A673 (cell line): ENCODE measurements at regions not wholly inside any gene's neighbourhood (a gene's known extent, or its start where the extent isn't known, plus 50 kb on each side); places are given as distances from the start of the nearest gene placed in this dataset.

ENCODE experiments used
- BruUV-seq: library from RNA; stranded (reverse); fragments of 400-500 nt; replicated peaks from 2 replicates; lab custom pipeline; 2021; lab: Mats Ljungman, UMichigan
- CTCF ChIA-PET: fragments of 300-600 bp; sonication (Branson Sonifier 250); formaldehyde crosslinking; loops from one replicate; lab custom pipeline; 2022; ENCODE audit warnings: antibody characterized with exemption; lab: Charles Lee
- POLR2A ChIA-PET: fragments of 300-600 bp; sonication (Branson Sonifier 250); formaldehyde crosslinking; loops from one replicate; lab custom pipeline; 2022; ENCODE audit warnings: antibody characterized with exemption; ENCODE audit not compliant: low non-redundant PET; lab: Charles Lee
- DNase-seq: peaks from one replicate; pipeline ENCODE4 v3.0.0-alpha.2; 2015; ENCODE audit warnings: low spot score
- H3K27ac ChIP-seq: fragments of 200-600 bp; sonication (generic); 2 replicates; pipeline ENCODE4 v1.5.1; 2016; ENCODE audit warnings: mixed run types, low read depth, mild to moderate bottlenecking, mixed read lengths, antibody characterized with exemption, low read length; ENCODE audit not compliant: poor library complexity, severe bottlenecking
- H3K27me3 ChIP-seq: fragments of 200-600 bp; sonication (generic); replicated peaks from 2 replicates; pipeline ENCODE4 v1.6.1; 2017; ENCODE audit warnings: mixed run types, low read depth, mild to moderate bottlenecking, mixed read lengths, antibody characterized with exemption, low read length; ENCODE audit not compliant: insufficient read depth, poor library complexity
- H3K36me3 ChIP-seq: fragments of 200-600 bp; sonication (generic); 2 replicates; pipeline ENCODE4 v1.6.1; 2016; ENCODE audit warnings: mixed run types, mild to moderate bottlenecking, mixed read lengths, antibody characterized with exemption, low read length; ENCODE audit not compliant: insufficient read depth, poor library complexity, severe bottlenecking
- H3K4me1 ChIP-seq: fragments of 200-600 bp; sonication (generic); 2 replicates; pipeline ENCODE4 v1.6.1; 2017; ENCODE audit warnings: mixed run types, mild to moderate bottlenecking, mixed read lengths, antibody characterized with exemption, low read length; ENCODE audit not compliant: insufficient read depth, poor library complexity, severe bottlenecking
- H3K4me3 ChIP-seq: fragments of 200-600 bp; sonication (generic); 2 replicates; pipeline ENCODE4 v1.5.1; 2016; ENCODE audit warnings: low read depth, mixed run types, mild to moderate bottlenecking, mixed read lengths, low read length; ENCODE audit not compliant: poor library complexity, severe bottlenecking
- H3K9me3 ChIP-seq: fragments of 200-600 bp; sonication (generic); 2 replicates; pipeline ENCODE4 v1.6.1; 2016; ENCODE audit warnings: mixed run types, low read depth, mild to moderate bottlenecking, mixed read lengths, antibody characterized with exemption, low read length; ENCODE audit not compliant: poor library complexity, severe bottlenecking
- CTCF ChIP-seq: fragments of 300-800, 200-600 bp; sonication (generic); conservative IDR thresholded peaks from 2 replicates; pipeline ENCODE4 v1.5.1; 2017; ENCODE audit warnings: low read depth, mild to moderate bottlenecking, antibody characterized with exemption, low read length, moderate library complexity, mixed read lengths
- EZH2 ChIP-seq: fragments of 200-600 bp; sonication (generic); IDR thresholded peaks from 2 replicates; pipeline ENCODE4 v1.6.1; 2017; ENCODE audit warnings: borderline replicate concordance, low read depth, mild to moderate bottlenecking, mixed read lengths, antibody characterized with exemption, low read length; ENCODE audit not compliant: poor library complexity, severe bottlenecking
- intact Hi-C: fragments of 100-400 bp; cut with micrococcal nuclease; formaldehyde crosslinking; loops from one replicate; pipeline ENCODE4 v1.10.0; 2022; ENCODE audit not compliant: unreplicated experiment

GRCh38 chr16:8243981-8244380, 346.3 kb downstream of the TMEM114 start:
- intact Hi-C loops, result no loop called here
- peaks cover 3% of the 10 kb centered on the region for H3K27me3 ChIP-seq
- no peak for TF ChIP-seq EZH2
- TF ChIP-seq CTCF, result no peak
- H3K4me3 ChIP-seq, result no peak overlapping the region
- no TSS peak for BruUV-seq
- H3K36me3 ChIP-seq, result no peaks in the 10 kb centered on the region
- ChIA-PET POLR2A (no interaction called here), CTCF (no interaction called here)
- no peak overlapping the region for H3K27ac ChIP-seq
- no peaks in the 10 kb centered on the region for H3K9me3 ChIP-seq
- no peak for DNase-seq
- H3K4me1 ChIP-seq, result no peaks in the 10 kb centered on the region

GRCh38 chr16:8241408-8241807, 348.9 kb downstream of the TMEM114 start:
- H3K27me3 ChIP-seq, result peaks cover 3% of the 10 kb centered on the region
- no peak overlapping the region for H3K4me3 ChIP-seq
- no peaks in the 10 kb centered on the region for H3K4me1 ChIP-seq
- no peak overlapping the region for H3K27ac ChIP-seq
- ChIA-PET CTCF (no interaction called here), POLR2A (no interaction called here)
- BruUV-seq, result no TSS peak
- no peaks in the 10 kb centered on the region for H3K9me3 ChIP-seq
- intact Hi-C loops, result no loop called here
- H3K36me3 ChIP-seq, result no peaks in the 10 kb centered on the region
- DNase-seq, result no peak
- TF ChIP-seq CTCF, result no peak
- TF ChIP-seq EZH2, result no peak

GRCh38 chr16:8239443-8239842, 350.9 kb downstream of the TMEM114 start:
- Histone ChIP-seq H3K27ac (no peak overlapping the region), H3K4me1 (no peaks in the 10 kb centered on the region), H3K9me3 (no peaks in the 10 kb centered on the region), H3K36me3 (no peaks in the 10 kb centered on the region), H3K4me3 (no peak overlapping the region), H3K27me3 (no peaks in the 10 kb centered on the region)
- CTCF ChIA-PET, result no interaction called here
- intact Hi-C loops, result no loop called here
- TF ChIP-seq EZH2 (no peak), CTCF (no peak)
- DNase-seq, result no peak
- BruUV-seq, result no TSS peak
- POLR2A ChIA-PET, result no interaction called here
